Vagina (tissue), 2 donors: ENCODE measurements at regions not wholly inside any gene's neighbourhood (a gene's known extent, or its start where the extent isn't known, plus 50 kb on each side); places are given as distances from the start of the nearest gene placed in this dataset.

Experiments used
- DNase-seq, 2 donors: peaks; one replicate each; pipeline ENCODE4 v3.0.0-alpha.2; 2017; ENCODE audit errors: extremely low spot score in 2 of 2
- H3K27ac ChIP-seq: fragments of 200-600 bp; sonication (generic); one replicate; pipeline ENCODE4 v1.5.1; 2019
- H3K27me3 ChIP-seq: fragments of 200-600 bp; sonication (generic); one replicate; pipeline ENCODE4 v1.5.1; 2019
- H3K36me3 ChIP-seq, 2 donors: fragments of 200-600 bp; sonication (generic); one replicate each; pipeline ENCODE4 v1.5.1; 2017 to 2019
- H3K4me1 ChIP-seq: fragments of 200-600 bp; sonication (generic); one replicate; pipeline ENCODE4 v1.5.1; 2019
- H3K4me3 ChIP-seq, 2 donors: fragments of 200-600 bp; sonication (generic); 1 replicate in 1 of 2; 2 replicates in 1 of 2; pipeline ENCODE4 v1.5.1; 2016 to 2019
- H3K9me3 ChIP-seq: fragments of 200-600 bp; sonication (generic); one replicate; pipeline ENCODE4 v1.5.1; 2019
- POLR2A ChIP-seq, 2 donors: fragments of 450-650 bp; IDR thresholded peaks; one replicate each; pipeline ENCODE4 v1.6.1; 2017; ENCODE audit warnings: antibody characterized with exemption in 2 of 2, mild to moderate bottlenecking in 2 of 2, moderate library complexity in 2 of 2
- POLR2AphosphoS5 ChIP-seq, 2 donors: sonication (generic); formaldehyde crosslinking; IDR thresholded peaks; one replicate each; pipeline ENCODE4 v1.9.0; 2017; ENCODE audit warnings: antibody characterized with exemption in 2 of 2, mild to moderate bottlenecking in 2 of 2, low read depth in 1 of 2; ENCODE audit not compliant: insufficient read depth in 1 of 2
- intact Hi-C: fragments of 100-400 bp; cut with DNase I; formaldehyde crosslinking; loops from one replicate; pipeline ENCODE4 v1.15.1; 2023
- TF ChIP-seq, protein P1 (sequence below), 3 experiments: fragments of 450-650 bp in 2 of 3; fragments of 200-600 bp in 1 of 3; sonication (generic) in 1 of 3; IDR thresholded peaks; one replicate each; pipeline ENCODE4 v1.5.1; 2017 to 2019; ENCODE audit warnings: antibody characterized with exemption in 3 of 3, mild to moderate bottlenecking in 2 of 3, moderate library complexity in 2 of 3

DNA sequence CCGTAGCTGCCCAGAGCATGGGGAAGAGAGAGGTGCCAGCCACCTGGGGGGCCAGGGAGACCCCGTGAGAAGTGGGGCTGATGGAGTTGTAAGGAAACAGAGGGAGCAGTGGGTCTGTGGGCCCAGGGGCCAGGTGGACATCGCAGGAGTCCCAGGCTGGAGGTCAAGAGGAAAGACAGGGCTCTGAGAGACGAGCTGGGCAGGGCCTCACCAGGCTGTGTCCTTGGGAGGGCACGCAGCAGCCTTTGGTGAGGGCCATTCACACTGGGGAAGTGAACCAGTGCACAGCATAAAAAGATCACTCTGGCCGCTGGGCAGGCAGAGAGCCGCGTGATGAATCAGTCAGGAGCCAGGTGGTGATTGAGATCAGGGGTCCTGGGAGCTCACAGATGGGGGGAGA lies 73.9 kb upstream of the FOXQ1 start:
- DNase-seq = no peak

DNA sequence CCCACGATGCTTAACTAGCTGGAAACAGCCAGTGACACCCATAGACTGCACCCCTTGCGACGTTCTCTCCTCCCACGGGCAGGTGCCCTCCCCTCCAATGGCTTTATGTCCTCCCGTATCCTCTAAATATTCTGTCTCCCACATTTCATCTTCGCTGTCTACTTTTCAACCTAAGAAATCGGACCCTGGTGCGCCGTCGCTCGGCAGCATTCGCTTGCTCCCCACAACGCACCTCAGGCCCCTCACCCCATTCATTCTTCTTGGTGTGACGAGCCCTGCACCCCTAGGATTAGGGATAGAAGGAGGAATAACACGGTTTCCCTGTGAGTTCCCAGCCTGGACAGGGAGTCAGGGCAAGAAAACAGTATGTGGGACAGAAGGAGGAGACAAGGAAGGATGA lies 74.3 kb upstream of the FOXQ1 start:
- no peaks in the 10 kb centered on the region for H3K27me3 ChIP-seq
- no peaks in the 10 kb centered on the region for H3K36me3 ChIP-seq
- H3K4me3 ChIP-seq = no peak overlapping the region
- TF ChIP-seq POLR2A (IDR thresholded peaks at IDR 0.05) (no peak), POLR2AphosphoS5 (IDR thresholded peaks at IDR 0.05; ENCODE audit: insufficient read depth in 1 of 2, low read depth in 1 of 2) (no peak)
- TF ChIP-seq, protein P1, sequence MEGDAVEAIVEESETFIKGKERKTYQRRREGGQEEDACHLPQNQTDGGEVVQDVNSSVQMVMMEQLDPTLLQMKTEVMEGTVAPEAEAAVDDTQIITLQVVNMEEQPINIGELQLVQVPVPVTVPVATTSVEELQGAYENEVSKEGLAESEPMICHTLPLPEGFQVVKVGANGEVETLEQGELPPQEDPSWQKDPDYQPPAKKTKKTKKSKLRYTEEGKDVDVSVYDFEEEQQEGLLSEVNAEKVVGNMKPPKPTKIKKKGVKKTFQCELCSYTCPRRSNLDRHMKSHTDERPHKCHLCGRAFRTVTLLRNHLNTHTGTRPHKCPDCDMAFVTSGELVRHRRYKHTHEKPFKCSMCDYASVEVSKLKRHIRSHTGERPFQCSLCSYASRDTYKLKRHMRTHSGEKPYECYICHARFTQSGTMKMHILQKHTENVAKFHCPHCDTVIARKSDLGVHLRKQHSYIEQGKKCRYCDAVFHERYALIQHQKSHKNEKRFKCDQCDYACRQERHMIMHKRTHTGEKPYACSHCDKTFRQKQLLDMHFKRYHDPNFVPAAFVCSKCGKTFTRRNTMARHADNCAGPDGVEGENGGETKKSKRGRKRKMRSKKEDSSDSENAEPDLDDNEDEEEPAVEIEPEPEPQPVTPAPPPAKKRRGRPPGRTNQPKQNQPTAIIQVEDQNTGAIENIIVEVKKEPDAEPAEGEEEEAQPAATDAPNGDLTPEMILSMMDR (IDR thresholded peaks at IDR 0.05) = no peak
- no peak overlapping the region for H3K27ac ChIP-seq
- no peaks in the 10 kb centered on the region for H3K9me3 ChIP-seq
- intact Hi-C loops = no loop called here
- no peaks in the 10 kb centered on the region for H3K4me1 ChIP-seq
- no peak for DNase-seq

More for the DNA sequence above, 73.9 kb upstream of the FOXQ1 start:
- Histone ChIP-seq H3K4me1 (no peaks in the 10 kb centered on the region), H3K27me3 (no peaks in the 10 kb centered on the region), H3K9me3 (no peaks in the 10 kb centered on the region), H3K4me3 (no peak overlapping the region), H3K27ac (no peak overlapping the region), H3K36me3 (no peaks in the 10 kb centered on the region)
- TF ChIP-seq, protein P1 (IDR thresholded peaks at IDR 0.05) = no peak
- intact Hi-C loops = no loop called here

DNA sequence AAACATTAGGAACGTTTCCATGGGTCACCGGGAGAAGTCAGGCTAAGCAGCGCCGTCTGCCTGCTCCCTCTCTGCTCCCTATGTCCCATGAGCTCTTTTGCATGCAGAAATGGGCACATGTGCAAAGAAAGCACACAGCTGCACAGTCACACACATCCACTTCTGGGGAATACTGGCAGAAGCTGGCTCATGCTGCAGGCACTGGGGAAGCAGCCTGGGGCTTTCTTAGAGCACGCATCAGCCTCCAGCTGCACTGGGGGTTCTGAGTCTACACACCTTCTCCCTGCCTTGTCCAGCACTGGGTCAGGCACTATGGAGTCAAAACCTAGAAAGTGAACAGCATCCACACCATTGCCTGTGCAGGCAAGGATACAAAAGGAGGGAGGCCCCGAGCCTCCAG lies 76.1 kb upstream of the FOXQ1 start:
- intact Hi-C loops = no loop called here
- Histone ChIP-seq H3K4me3 (no peak overlapping the region), H3K27me3 (no peaks in the 10 kb centered on the region)

DNA sequence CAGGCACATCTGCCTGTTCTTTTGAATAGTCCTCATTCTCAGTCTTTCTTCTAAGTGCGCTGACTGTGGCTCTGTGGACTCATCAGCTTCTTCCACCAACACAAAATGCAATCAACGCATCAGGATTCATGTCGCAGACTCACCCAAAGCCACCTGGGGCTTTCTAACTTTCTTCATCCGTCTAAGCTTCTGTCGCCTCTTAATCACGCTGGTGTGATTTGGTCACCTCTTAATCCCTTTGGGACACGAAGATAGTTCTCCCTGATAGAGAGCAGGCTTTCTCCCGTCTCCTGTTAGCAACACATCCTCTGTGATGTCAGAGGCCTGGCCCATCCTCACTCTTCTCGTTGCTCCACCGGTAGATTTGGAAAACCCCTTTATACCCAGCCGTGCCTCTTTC lies 78.0 kb upstream of the FOXQ1 start:
- TF ChIP-seq POLR2AphosphoS5 (IDR thresholded peaks at IDR 0.05; ENCODE audit: insufficient read depth in 1 of 2, low read depth in 1 of 2) (no peak), POLR2A (IDR thresholded peaks at IDR 0.05) (no peak)
- TF ChIP-seq, protein P1 (IDR thresholded peaks at IDR 0.05) = no peak
- Histone ChIP-seq H3K27me3 (no peaks in the 10 kb centered on the region), H3K27ac (no peak overlapping the region), H3K9me3 (no peaks in the 10 kb centered on the region), H3K36me3 (no peaks in the 10 kb centered on the region), H3K4me3 (no peak overlapping the region), H3K4me1 (no peaks in the 10 kb centered on the region)
- DNase-seq = no peak
- intact Hi-C loops = no loop called here

More for the DNA sequence above, 76.1 kb upstream of the FOXQ1 start:
- no peaks in the 10 kb centered on the region for H3K9me3 ChIP-seq
- H3K4me1 ChIP-seq = no peaks in the 10 kb centered on the region
- H3K27ac ChIP-seq = no peak overlapping the region
- H3K36me3 ChIP-seq = no peaks in the 10 kb centered on the region
- DNase-seq = no peak
- TF ChIP-seq POLR2A (IDR thresholded peaks at IDR 0.05) (no peak), POLR2AphosphoS5 (IDR thresholded peaks at IDR 0.05; ENCODE audit: insufficient read depth in 1 of 2, low read depth in 1 of 2) (no peak)
- TF ChIP-seq, protein P1 (IDR thresholded peaks at IDR 0.05) = no peak

DNA sequence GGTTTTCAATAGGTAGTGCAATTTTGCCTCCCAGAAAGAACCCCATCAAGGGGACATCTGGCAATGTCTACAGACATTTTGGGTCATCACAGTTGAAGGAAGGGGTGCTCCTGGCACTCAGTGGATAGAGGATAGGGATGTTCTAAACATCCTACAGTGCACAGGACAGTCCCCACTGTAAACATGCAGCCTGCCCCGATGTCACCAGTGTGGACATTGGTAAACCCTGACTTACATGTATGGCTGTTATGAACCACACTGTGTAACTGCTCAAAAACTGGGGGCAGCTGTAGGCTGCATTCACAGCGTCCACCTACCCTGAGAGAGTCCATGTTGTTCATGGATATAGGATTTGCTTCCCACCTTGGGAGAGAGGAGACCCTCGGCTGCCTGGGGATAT lies 79.3 kb upstream of the FOXQ1 start:
- no peak overlapping the region for H3K4me3 ChIP-seq
- intact Hi-C loops = no loop called here

More for the DNA sequence above, 79.3 kb upstream of the FOXQ1 start:
- DNase-seq = no peak
- H3K36me3 ChIP-seq = no peaks in the 10 kb centered on the region
- TF ChIP-seq, protein P1 (IDR thresholded peaks at IDR 0.05) = no peak
- TF ChIP-seq POLR2A (IDR thresholded peaks at IDR 0.05) = no peak
- TF ChIP-seq POLR2AphosphoS5 (IDR thresholded peaks at IDR 0.05; ENCODE audit: insufficient read depth in 1 of 2, low read depth in 1 of 2) = no peak
- no peaks in the 10 kb centered on the region for H3K4me1 ChIP-seq
- no peaks in the 10 kb centered on the region for H3K27me3 ChIP-seq
- H3K27ac ChIP-seq = no peak overlapping the region
- no peaks in the 10 kb centered on the region for H3K9me3 ChIP-seq
